GM21423 (cell line): ENCODE measurements at regions not wholly inside any gene's neighbourhood (a gene's known extent, or its start where the extent isn't known, plus 50 kb on each side); places are given as distances from the start of the nearest gene placed in this dataset.
"Not testable (repeated sequence)": the region's sequence is repeated elsewhere in the genome, so short reads cannot be mapped to it uniquely, and the experiment has no call there.

Experiments
- ATAC-seq: cut with Tn5 transposase; IDR thresholded peaks from one replicate; pipeline ENCODE4 v1.9.1; 2021; ENCODE audit warnings: mild to moderate bottlenecking, moderate library complexity; ENCODE audit not compliant: unreplicated experiment

- ATAC-seq, result no peak
These were observed 118.7 kb upstream of the CDH5 start for GRCh38 chr16:66247516-66248481.

- no peak for ATAC-seq
These were observed 120.6 kb upstream of the CDH5 start for GRCh38 chr16:66245868-66246267.

GRCh38 chr16:66245072-66245471, 121.4 kb upstream of the CDH5 start:
- no peak for ATAC-seq

- no peak for ATAC-seq
These were observed 123.8 kb upstream of the CDH5 start for GRCh38 chr16:66242672-66243071.

- not testable (repeated sequence) for ATAC-seq
These were observed 124.3 kb upstream of the CDH5 start for GRCh38 chr16:66242206-66242605.

GRCh38 chr16:66240631-66241395, 125.7 kb upstream of the CDH5 start:
- ATAC-seq, result no peak

GRCh38 chr16:66240088-66240487, 126.4 kb upstream of the CDH5 start:
- ATAC-seq, result no peak

- ATAC-seq, result no peak
These were observed 127.8 kb upstream of the CDH5 start for GRCh38 chr16:66238696-66239095.

GRCh38 chr16:66236301-66236700, 130.2 kb upstream of the CDH5 start:
- no peak for ATAC-seq

GRCh38 chr16:66231452-66232160, 134.9 kb upstream of the CDH5 start:
- no peak for ATAC-seq

GRCh38 chr16:66229651-66230050, 136.8 kb upstream of the CDH5 start:
- no peak for ATAC-seq

GRCh38 chr16:66228792-66229191, 137.7 kb upstream of the CDH5 start:
- ATAC-seq, result no peak

GRCh38 chr16:66227766-66228530, 138.5 kb upstream of the CDH5 start:
- no peak for ATAC-seq

- ATAC-seq, result no peak
These were observed 139.7 kb upstream of the CDH5 start for GRCh38 chr16:66226762-66227161.

GRCh38 chr16:66225696-66226095, 140.8 kb upstream of the CDH5 start:
- ATAC-seq, result no peak

- ATAC-seq, result no peak
These were observed 141.9 kb upstream of the CDH5 start for GRCh38 chr16:66224626-66225025.

- ATAC-seq, result no peak
These were observed 142.3 kb upstream of the CDH5 start for GRCh38 chr16:66224186-66224585.

GRCh38 chr16:66223176-66223780, 143.2 kb upstream of the CDH5 start:
- no peak for ATAC-seq

GRCh38 chr16:66222756-66223155, 143.7 kb upstream of the CDH5 start:
- ATAC-seq, result no peak

GRCh38 chr16:66220702-66221101, 145.8 kb upstream of the CDH5 start:
- no peak for ATAC-seq
